ENCODE measurements at regions not wholly inside any gene's neighbourhood (a gene's known extent, or its start where the extent isn't known, plus 50 kb on each side); places are given as distances from the start of the nearest gene placed in this dataset.

DNA sequence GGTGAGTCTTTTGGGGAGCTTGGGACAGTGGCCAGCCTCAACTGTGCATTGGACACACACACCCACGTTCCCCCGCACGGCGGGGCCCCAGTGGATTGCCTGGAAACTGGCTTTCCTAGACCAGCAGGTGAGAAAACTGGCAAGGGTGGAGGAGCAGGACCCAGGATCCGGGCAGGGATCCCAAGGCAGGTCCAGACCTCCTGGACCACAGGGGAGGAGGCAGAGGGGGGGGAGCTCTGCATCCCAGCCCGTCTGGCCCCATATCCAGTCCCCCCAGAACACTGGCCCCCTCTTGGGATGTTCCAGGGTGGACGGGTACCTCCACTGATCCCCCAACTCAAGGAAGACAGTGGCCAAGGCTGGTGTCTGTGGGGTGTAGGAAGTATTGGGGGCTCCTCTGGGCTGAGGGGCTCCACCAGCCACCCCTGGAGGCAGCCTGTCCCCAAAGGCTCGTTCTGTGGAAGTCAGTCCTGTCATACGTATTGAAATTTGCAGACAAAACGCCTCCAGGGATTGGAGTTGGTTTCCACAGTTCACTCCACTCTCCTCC, 89.3 kb upstream of the LINC01488 start:
- no peak for DNase-seq
- Mint-ChIP-seq H3K4me1 (no peaks in the 10 kb centered on the region), H3K36me3 (peaks cover 4% of the 10 kb centered on the region), H3K9me3 (peaks cover 20% of the 10 kb centered on the region), H3K4me3 (no peak overlapping the region), H3K27ac (no peak overlapping the region), H3K27me3 (no peaks in the 10 kb centered on the region)

- H3K27me3 Mint-ChIP-seq: no peaks in the 10 kb centered on the region
- DNase-seq: no peak
- no peak overlapping the region for H3K27ac Mint-ChIP-seq
- H3K36me3 Mint-ChIP-seq: no peaks in the 10 kb centered on the region
- H3K9me3 Mint-ChIP-seq: peaks cover 10% of the 10 kb centered on the region
- no peak overlapping the region for H3K4me3 Mint-ChIP-seq
- H3K4me1 Mint-ChIP-seq: no peaks in the 10 kb centered on the region
Measured at GRCh38 chr11:69393178-69393832, 88.2 kb upstream of the LINC01488 start.

- Mint-ChIP-seq H3K36me3 (no peaks in the 10 kb centered on the region), H3K4me1 (no peaks in the 10 kb centered on the region), H3K27me3 (no peaks in the 10 kb centered on the region), H3K9me3 (peaks cover 5% of the 10 kb centered on the region), H3K27ac (no peak overlapping the region), H3K4me3 (no peak overlapping the region)
- no peak for DNase-seq
Measured at GRCh38 chr11:69393865-69394233, 87.6 kb upstream of the LINC01488 start.

GRCh38 chr11:69394234-69394868, 87.1 kb upstream of the LINC01488 start:
- Mint-ChIP-seq H3K9me3 (peaks cover 5% of the 10 kb centered on the region), H3K27me3 (no peaks in the 10 kb centered on the region), H3K4me3 (no peak overlapping the region), H3K36me3 (no peaks in the 10 kb centered on the region), H3K27ac (no peak overlapping the region), H3K4me1 (no peaks in the 10 kb centered on the region)
- no peak for DNase-seq

- DNase-seq: no peak
- H3K36me3 Mint-ChIP-seq: no peaks in the 10 kb centered on the region
- H3K4me3 Mint-ChIP-seq: no peak overlapping the region
- H3K27ac Mint-ChIP-seq: no peak overlapping the region
- H3K4me1 Mint-ChIP-seq: no peaks in the 10 kb centered on the region
- H3K9me3 Mint-ChIP-seq: peaks cover 3% of the 10 kb centered on the region
- no peaks in the 10 kb centered on the region for H3K27me3 Mint-ChIP-seq
Measured at GRCh38 chr11:69394869-69395246, 86.6 kb upstream of the LINC01488 start.

DNA sequence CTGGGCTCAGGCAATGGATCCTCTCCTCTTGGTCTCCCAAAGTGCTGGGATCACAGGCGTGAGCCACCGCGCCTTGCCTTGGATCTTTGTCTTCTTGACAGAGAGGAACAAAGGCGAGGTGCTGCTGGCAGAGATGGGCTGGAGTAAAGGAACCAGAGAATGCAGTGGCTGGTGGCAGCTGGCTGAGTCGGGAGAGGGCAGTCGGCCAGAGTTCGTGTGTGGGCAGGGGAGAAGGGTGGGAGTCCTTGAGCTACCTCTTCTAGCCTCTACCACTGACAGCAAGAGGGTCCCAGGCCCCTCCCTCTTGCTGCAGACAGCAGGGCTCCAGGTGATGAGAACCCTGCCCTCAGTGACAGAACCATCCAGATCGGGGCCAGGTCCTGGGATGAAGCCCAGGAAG, 86.2 kb upstream of the LINC01488 start:
- Mint-ChIP-seq H3K27ac (no peak overlapping the region), H3K4me3 (no peak overlapping the region), H3K4me1 (no peaks in the 10 kb centered on the region), H3K9me3 (peaks cover 1% of the 10 kb centered on the region), H3K27me3 (no peaks in the 10 kb centered on the region), H3K36me3 (no peaks in the 10 kb centered on the region)
- DNase-seq: no peak

DNA sequence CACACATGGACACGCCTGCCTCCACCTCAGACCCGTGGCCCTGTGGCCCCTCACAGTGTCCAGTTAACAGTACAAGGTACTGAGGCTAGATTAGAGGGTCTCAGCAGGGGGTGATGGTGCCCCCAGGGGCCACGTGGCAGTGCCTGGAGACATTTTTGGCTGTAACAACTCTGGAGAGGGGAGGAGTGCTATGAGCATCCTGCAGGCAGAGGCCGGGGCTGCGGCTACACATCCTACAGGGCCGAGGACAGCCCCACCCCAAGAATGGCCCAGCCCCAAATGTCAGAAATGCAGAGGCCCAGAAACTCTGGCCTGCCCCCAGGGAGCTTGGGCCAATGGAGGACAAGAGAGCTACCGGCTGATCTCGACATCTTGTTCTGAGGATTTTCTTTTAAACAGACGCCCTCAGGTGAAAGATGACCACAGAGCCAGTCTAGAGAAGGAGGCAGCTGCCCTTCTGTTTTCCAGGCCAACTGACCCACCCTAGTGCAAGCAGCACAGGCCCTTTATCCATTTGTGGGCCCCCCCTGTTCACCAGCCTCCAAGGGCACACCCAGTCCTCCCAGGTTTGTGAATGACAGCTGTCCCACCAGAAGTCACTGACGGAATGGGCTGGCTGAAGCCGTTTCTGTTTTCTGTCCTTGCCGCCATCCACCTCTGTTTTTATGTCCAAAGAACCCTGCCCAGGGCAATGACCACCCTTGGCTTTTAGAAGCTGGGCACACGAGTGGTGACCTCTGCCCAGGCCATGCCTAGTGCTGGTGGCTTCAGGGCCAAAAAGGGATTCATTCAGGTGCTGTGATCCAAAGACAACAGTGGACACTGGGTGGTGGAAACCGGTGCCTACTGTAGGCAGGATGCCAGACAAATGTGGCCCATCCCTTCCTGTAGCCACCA, 85.2 kb upstream of the LINC01488 start:
- Mint-ChIP-seq H3K27me3 (no peaks in the 10 kb centered on the region), H3K36me3 (peaks cover under 1% of the 10 kb centered on the region), H3K9me3 (peaks cover 1% of the 10 kb centered on the region), H3K27ac (no peak overlapping the region), H3K4me1 (peaks cover under 1% of the 10 kb centered on the region), H3K4me3 (no peak overlapping the region)
- DNase-seq: no peak

GRCh38 chr11:69396948-69397307, 84.5 kb upstream of the LINC01488 start:
- Mint-ChIP-seq H3K4me3 (no peak overlapping the region), H3K27me3 (no peaks in the 10 kb centered on the region), H3K4me1 (peaks cover 2% of the 10 kb centered on the region), H3K9me3 (peaks cover 1% of the 10 kb centered on the region), H3K27ac (no peak overlapping the region), H3K36me3 (peaks cover 1% of the 10 kb centered on the region)
- DNase-seq: no peak

- Mint-ChIP-seq H3K9me3 (peaks cover 1% of the 10 kb centered on the region), H3K4me1 (peaks cover 2% of the 10 kb centered on the region), H3K4me3 (no peak overlapping the region), H3K36me3 (peaks cover 1% of the 10 kb centered on the region), H3K27me3 (no peaks in the 10 kb centered on the region), H3K27ac (no peak overlapping the region)
- DNase-seq: no peak
Measured at GRCh38 chr11:69397732-69398131, 83.7 kb upstream of the LINC01488 start.

- H3K4me1 Mint-ChIP-seq: peaks cover 2% of the 10 kb centered on the region
- no peak for DNase-seq
- peaks cover 1% of the 10 kb centered on the region for H3K36me3 Mint-ChIP-seq
- peaks cover 4% of the 10 kb centered on the region for H3K9me3 Mint-ChIP-seq
- H3K27ac Mint-ChIP-seq: no peak overlapping the region
- H3K27me3 Mint-ChIP-seq: no peaks in the 10 kb centered on the region
- H3K4me3 Mint-ChIP-seq: no peak overlapping the region
Measured at GRCh38 chr11:69398529-69399492, 82.7 kb upstream of the LINC01488 start.

GRCh38 chr11:69400140-69400539, 81.3 kb upstream of the LINC01488 start:
- no peak overlapping the region for H3K4me3 Mint-ChIP-seq
- H3K9me3 Mint-ChIP-seq: peaks cover 5% of the 10 kb centered on the region
- peaks cover 2% of the 10 kb centered on the region for H3K4me1 Mint-ChIP-seq

DNA sequence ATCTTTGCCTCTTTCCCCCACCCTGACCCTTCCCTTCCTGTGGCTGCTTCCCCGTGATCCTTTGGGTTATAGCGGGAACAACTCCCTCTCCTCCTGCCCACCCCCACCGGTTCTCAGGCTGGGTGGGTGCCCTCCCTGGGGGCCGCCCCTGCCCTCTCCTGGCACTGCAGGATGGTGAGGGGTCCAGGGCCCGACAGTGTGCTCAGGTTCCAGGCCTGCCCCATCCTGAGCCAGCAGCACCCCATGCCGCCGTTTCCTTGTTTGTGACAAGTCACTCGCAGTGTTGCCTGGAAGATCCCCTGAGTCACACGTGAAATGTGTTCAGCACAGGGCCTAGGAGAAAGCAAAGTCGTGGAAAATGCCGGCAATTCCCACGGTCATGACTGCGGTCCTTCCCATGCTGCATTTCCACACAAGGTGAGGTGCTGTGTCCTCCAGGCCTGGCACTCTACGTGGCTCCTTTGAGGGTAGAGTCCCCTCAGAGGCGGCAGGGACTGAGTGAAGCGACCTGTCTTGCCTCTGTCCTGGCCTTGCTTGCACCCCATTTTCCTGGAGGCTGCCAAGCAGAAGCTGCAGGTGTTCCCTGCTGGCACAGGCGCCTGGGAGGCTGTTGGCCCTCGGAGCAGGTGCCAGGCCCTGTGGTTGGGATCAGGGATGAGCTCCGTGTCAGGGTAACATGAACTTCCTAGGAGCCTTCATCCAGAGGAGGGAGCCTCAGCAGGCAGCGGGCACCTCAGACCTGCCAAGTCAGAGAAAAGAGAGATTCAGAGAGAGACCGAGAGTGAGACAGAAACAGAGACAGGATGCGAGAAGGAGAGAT, 80.5 kb upstream of the LINC01488 start:
- no peak overlapping the region for H3K27ac Mint-ChIP-seq
- H3K27me3 Mint-ChIP-seq: no peaks in the 10 kb centered on the region
- H3K4me1 Mint-ChIP-seq: peaks cover 2% of the 10 kb centered on the region
- peaks cover 5% of the 10 kb centered on the region for H3K9me3 Mint-ChIP-seq
- H3K4me3 Mint-ChIP-seq: no peak overlapping the region
- no peak for DNase-seq
- H3K36me3 Mint-ChIP-seq: peaks cover 1% of the 10 kb centered on the region

More at GRCh38 chr11:69400140-69400539, 81.3 kb upstream of the LINC01488 start:
- Mint-ChIP-seq H3K27me3 (no peaks in the 10 kb centered on the region), H3K36me3 (peaks cover 1% of the 10 kb centered on the region), H3K27ac (no peak overlapping the region)
- DNase-seq: no peak

DNA sequence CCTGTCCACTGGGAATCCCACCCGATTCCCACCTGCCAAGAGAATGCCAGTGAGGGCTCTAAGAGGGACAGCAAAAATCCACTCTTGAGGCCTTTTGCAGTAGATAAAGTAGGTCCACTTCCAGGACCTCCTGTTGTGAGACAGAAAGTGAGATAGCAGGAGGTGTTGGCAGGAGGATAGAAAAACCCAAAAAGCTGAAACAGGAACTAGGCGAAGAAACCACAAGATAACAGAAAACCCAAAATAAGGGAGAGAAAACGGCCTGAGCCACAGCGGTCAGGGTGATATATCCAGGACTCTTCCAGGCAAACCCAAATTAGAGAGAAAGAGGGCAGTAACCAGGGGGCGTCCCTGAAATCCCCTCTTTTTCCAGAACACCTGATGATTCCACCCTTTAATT, 79.7 kb upstream of the LINC01488 start:
- peaks cover 1% of the 10 kb centered on the region for H3K36me3 Mint-ChIP-seq
- H3K4me1 Mint-ChIP-seq: peaks cover 2% of the 10 kb centered on the region
- H3K4me3 Mint-ChIP-seq: no peak overlapping the region
- H3K27ac Mint-ChIP-seq: no peak overlapping the region
- no peak for DNase-seq
- peaks cover 5% of the 10 kb centered on the region for H3K9me3 Mint-ChIP-seq
- H3K27me3 Mint-ChIP-seq: no peaks in the 10 kb centered on the region

Data from activated naive CD8-positive, alpha-beta T cell treated with anti-CD3 and anti-CD28 coated beads for 36 hours (primary cell).